Frontal cortex (tissue), 3 donors: ENCODE measurements at regions not wholly inside any gene's neighbourhood (a gene's known extent, or its start where the extent isn't known, plus 50 kb on each side); places are given as distances from the start of the nearest gene placed in this dataset.

ENCODE experiments used
- DNase-seq, 2 donors: peaks; one replicate each; pipeline ENCODE4 v3.0.0; 2012; ENCODE audit warnings: low spot score in 2 of 2
- FAIRE-seq: peaks from 2 replicates; lab custom pipeline; 2012; peaks lifted over from hg19 to GRCh38; lab: Jason Lieb, UNC
- donor health status: control.
- donor health status: control.
- donor health status: control.

- DNase-seq (no peak), FAIRE-seq (no peak)
Observed at GRCh38 chr17:13363771-13364170, 238.0 kb downstream of the HS3ST3A1 start.

GRCh38 chr17:13362341-13363122 is 239.2 kb downstream of the HS3ST3A1 start:
- DNase-seq (no peak), FAIRE-seq (no peak)

GRCh38 chr17:13359774-13360173 is 242.0 kb downstream of the HS3ST3A1 start:
- no peak for DNase-seq
- no peak for FAIRE-seq

GRCh38 chr17:13355054-13355453 is 246.7 kb downstream of the HS3ST3A1 start:
- DNase-seq: no peak
- FAIRE-seq: no peak

GRCh38 chr17:13353590-13353989 is 248.1 kb downstream of the HS3ST3A1 start:
- FAIRE-seq: no peak
- DNase-seq: no peak

GRCh38 chr17:13352747-13353415 is 248.8 kb downstream of the HS3ST3A1 start:
- no peak for FAIRE-seq
- DNase-seq: no peak

GRCh38 chr17:13351046-13351445 is 250.7 kb downstream of the HS3ST3A1 start:
- DNase-seq (no peak), FAIRE-seq (no peak)

GRCh38 chr17:13350466-13350865 is 251.3 kb downstream of the HS3ST3A1 start:
- FAIRE-seq: no peak
- DNase-seq: no peak

- FAIRE-seq (no peak), DNase-seq (no peak)
Observed at GRCh38 chr17:13346996-13347762, 254.6 kb downstream of the HS3ST3A1 start.

GRCh38 chr17:13346592-13346991 is 255.1 kb downstream of the HS3ST3A1 start:
- no peak for DNase-seq
- no peak for FAIRE-seq

GRCh38 chr17:13346081-13346533 is 255.6 kb downstream of the HS3ST3A1 start:
- no peak for DNase-seq
- FAIRE-seq: no peak

GRCh38 chr17:13338421-13338820 is 263.3 kb downstream of the HS3ST3A1 start:
- DNase-seq (no peak), FAIRE-seq (no peak)

GRCh38 chr17:13337864-13338371 is 263.8 kb downstream of the HS3ST3A1 start:
- DNase-seq (peak in 1 of 2 donors; percentile 20), FAIRE-seq (no peak)

GRCh38 chr17:13337151-13337550 is 264.6 kb downstream of the HS3ST3A1 start:
- no peak for FAIRE-seq
- no peak for DNase-seq

- no peak for DNase-seq
- no peak for FAIRE-seq
Observed at GRCh38 chr17:13334374-13334773, 267.4 kb downstream of the HS3ST3A1 start.

GRCh38 chr17:13333661-13334060 is 268.1 kb downstream of the HS3ST3A1 start:
- FAIRE-seq (no peak), DNase-seq (no peak)

- no peak for FAIRE-seq
Observed at GRCh38 chr17:13332207-13332606, 269.5 kb downstream of the HS3ST3A1 start.

GRCh38 chr17:13329421-13329820 is 272.3 kb downstream of the HS3ST3A1 start:
- DNase-seq (no peak), FAIRE-seq (no peak)

More at GRCh38 chr17:13332207-13332606, 269.5 kb downstream of the HS3ST3A1 start:
- DNase-seq: no peak

GRCh38 chr17:13323990-13324389 is 277.7 kb downstream of the HS3ST3A1 start:
- DNase-seq (no peak), FAIRE-seq (no peak)

GRCh38 chr17:13321951-13322701 is 279.6 kb downstream of the HS3ST3A1 start:
- no peak for FAIRE-seq
- no peak for DNase-seq
